Astrocyte of the cerebellum (primary cell): ENCODE measurements at regions not wholly inside any gene's neighbourhood (a gene's known extent, or its start where the extent isn't known, plus 50 kb on each side); places are given as distances from the start of the nearest gene placed in this dataset.
"Not testable (repeated sequence)": the region's sequence is repeated elsewhere in the genome, so short reads cannot be mapped to it uniquely, and the experiment has no call there.

Source experiments
- DNase-seq: peaks from one replicate; pipeline ENCODE4 v3.0.0-alpha.2; 2011; ENCODE audit warnings: low read depth
- H3K4me3 ChIP-seq: 2 replicates; pipeline ENCODE4 v1.5.1; 2011; ENCODE audit warnings: mild to moderate bottlenecking, low read depth, low read length, moderate library complexity
- CTCF ChIP-seq: IDR thresholded peaks from 2 replicates; pipeline ENCODE4 v1.5.1; 2012; ENCODE audit warnings: low read length, low read depth, moderate library complexity, mild to moderate bottlenecking; ENCODE audit errors: missing control alignments
- in situ Hi-C: cut with HindIII; loops from 2 replicates; pipeline ENCODE4 v1.10.0; 2017; ENCODE audit warnings: low sequenced_read_pairs

- no peak for DNase-seq
- in situ Hi-C loops = loop anchor here (5.0 kb wide), 1 partner anchor 64 kb away; no protein-coding TSS in a partner anchor
- H3K4me3 ChIP-seq = no peak overlapping the region
- TF ChIP-seq CTCF = no peak
Observed at GRCh38 chr7:136266457-136266856, 289.3 kb upstream of the MTPN start.

GRCh38 chr7:136264304-136264703 is 287.1 kb upstream of the MTPN start:
- in situ Hi-C loops, DNase-seq, H3K4me3 ChIP-seq: not testable (repeated sequence)

GRCh38 chr7:136263112-136263860 is 286.1 kb upstream of the MTPN start:
- in situ Hi-C loops, H3K4me3 ChIP-seq, DNase-seq: not testable (repeated sequence)

- H3K4me3 ChIP-seq, DNase-seq, in situ Hi-C loops: not testable (repeated sequence)
Observed at GRCh38 chr7:136260591-136260990, 283.4 kb upstream of the MTPN start.

- DNase-seq = no peak
- H3K4me3 ChIP-seq = no peak overlapping the region
- no peak for TF ChIP-seq CTCF
- in situ Hi-C loops = no loop called here
Observed at GRCh38 chr7:136259074-136259473, 281.9 kb upstream of the MTPN start.

- DNase-seq = no peak
- H3K4me3 ChIP-seq = no peak overlapping the region
- no peak for TF ChIP-seq CTCF
- in situ Hi-C loops = no loop called here
Observed at GRCh38 chr7:136256491-136256890, 279.3 kb upstream of the MTPN start.

- no peak overlapping the region for H3K4me3 ChIP-seq
- in situ Hi-C loops = loop anchor here (5.0 kb wide), 1 partner anchor 33 kb away; no protein-coding TSS in a partner anchor
- DNase-seq = no peak
- no peak for TF ChIP-seq CTCF
Observed at GRCh38 chr7:136254148-136254547, 277.0 kb upstream of the MTPN start.

GRCh38 chr7:136251826-136252225 is 274.7 kb upstream of the MTPN start:
- no peak for DNase-seq
- TF ChIP-seq CTCF = no peak

More at GRCh38 chr7:136251826-136252225, 274.7 kb upstream of the MTPN start:
- in situ Hi-C loops = loop anchor here (5.0 kb wide), 1 partner anchor 35 kb away; no protein-coding TSS in a partner anchor
- H3K4me3 ChIP-seq = no peak overlapping the region
